Loucy (cell line): ENCODE measurements at regions not wholly inside any gene's neighbourhood (a gene's known extent, or its start where the extent isn't known, plus 50 kb on each side); places are given as distances from the start of the nearest gene placed in this dataset.
"Not testable (repeated sequence)": the region's sequence is repeated elsewhere in the genome, so short reads cannot be mapped to it uniquely, and the experiment has no call there.

Source experiments
- CTCF ChIP-seq: fragments of 200-600 bp; sonication (generic); conservative IDR thresholded peaks from 2 replicates; pipeline ENCODE4 v1.5.1; 2014; ENCODE audit warnings: mild to moderate bottlenecking, antibody characterized with exemption, low read length
- EZH2phosphoT487 ChIP-seq: fragments of 200-600 bp; IDR thresholded peaks from 2 replicates; pipeline ENCODE4 v1.6.1; 2018; ENCODE audit warnings: antibody characterized with exemption, mild to moderate bottlenecking, moderate library complexity, borderline replicate concordance

DNA sequence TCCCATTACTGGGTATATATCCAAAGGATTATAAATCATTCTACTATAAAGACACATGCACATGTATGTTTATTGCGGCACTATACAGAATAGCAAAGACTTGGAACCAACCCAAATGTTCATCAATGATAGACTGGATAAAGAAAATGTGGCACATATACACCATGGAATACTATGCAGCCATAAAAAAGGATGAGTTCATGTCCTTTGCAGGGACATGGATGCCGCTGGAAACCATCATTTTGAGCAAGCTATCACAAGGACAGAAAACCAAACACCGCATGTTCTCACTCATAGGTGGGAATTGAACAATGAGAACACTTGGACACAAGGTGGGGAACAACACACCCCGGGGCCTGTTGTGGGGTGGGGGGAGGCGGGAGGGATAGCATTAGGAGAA lies 57.0 kb upstream of the NEUROD1 start:
- TF ChIP-seq EZH2phosphoT487, CTCF: not testable (repeated sequence)
